ENCODE measurements at regions not wholly inside any gene's neighbourhood (a gene's known extent, or its start where the extent isn't known, plus 50 kb on each side); places are given as distances from the start of the nearest gene placed in this dataset.

DNA sequence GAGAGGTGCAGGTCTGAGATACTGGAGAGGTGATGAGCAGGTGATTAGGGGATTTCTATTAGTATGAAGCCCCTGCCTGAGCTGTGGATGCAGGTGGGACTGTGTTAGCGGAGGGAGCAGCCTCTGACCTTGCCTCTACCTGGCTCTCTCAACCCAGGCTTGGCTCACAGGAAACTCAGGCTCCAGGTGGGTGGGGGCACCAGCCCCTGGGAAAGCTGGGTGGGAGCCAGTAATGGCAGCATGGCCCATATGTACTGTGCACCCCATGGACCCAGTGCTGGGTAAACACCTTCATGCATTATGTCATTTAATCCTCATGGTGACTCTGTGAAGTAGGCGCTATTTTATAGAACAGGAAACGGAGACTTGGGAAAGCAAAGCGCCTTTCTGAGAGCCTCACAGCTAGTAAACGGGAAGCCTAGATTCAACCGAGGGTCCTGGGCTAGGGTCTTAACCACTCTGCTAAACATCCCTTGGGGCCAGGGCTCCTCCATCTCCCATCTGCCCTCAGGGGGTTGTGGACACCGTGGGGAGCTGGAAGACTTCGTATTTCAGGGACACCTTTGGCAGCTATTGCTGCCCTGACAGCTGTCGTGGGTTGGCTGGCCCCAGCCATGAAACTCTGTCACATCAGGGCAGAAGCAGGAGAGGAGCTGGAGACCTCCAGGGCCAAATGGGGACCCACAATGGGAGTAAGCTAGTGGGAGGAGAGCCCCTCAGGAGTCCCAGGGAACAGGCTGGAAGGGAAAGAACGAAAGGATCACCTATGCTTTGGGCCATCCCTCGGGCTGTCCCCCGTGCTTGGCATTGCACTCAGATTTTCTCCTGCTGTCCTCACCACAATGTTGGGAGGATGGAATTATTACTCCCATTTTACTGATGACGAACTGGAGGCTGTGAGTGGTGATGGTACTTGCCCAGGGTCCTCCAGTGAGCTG is 59.6 kb upstream of the CSF3R start:
- H3K4me3 ChIP-seq (replicated peaks in 1 of 3), result no peak overlapping the region
- intact Hi-C loops (cut with DNase I), result no loop called here
- TF ChIP-seq, protein P1, sequence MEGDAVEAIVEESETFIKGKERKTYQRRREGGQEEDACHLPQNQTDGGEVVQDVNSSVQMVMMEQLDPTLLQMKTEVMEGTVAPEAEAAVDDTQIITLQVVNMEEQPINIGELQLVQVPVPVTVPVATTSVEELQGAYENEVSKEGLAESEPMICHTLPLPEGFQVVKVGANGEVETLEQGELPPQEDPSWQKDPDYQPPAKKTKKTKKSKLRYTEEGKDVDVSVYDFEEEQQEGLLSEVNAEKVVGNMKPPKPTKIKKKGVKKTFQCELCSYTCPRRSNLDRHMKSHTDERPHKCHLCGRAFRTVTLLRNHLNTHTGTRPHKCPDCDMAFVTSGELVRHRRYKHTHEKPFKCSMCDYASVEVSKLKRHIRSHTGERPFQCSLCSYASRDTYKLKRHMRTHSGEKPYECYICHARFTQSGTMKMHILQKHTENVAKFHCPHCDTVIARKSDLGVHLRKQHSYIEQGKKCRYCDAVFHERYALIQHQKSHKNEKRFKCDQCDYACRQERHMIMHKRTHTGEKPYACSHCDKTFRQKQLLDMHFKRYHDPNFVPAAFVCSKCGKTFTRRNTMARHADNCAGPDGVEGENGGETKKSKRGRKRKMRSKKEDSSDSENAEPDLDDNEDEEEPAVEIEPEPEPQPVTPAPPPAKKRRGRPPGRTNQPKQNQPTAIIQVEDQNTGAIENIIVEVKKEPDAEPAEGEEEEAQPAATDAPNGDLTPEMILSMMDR (IDR thresholded peaks at IDR 0.05), result no peak
- no peak for TF ChIP-seq POLR2A (IDR thresholded peaks at IDR 0.05)
- H3K27ac ChIP-seq, result no peak overlapping the region
- no peak for DNase-seq
- no peaks in the 10 kb centered on the region for H3K4me1 ChIP-seq
- no peaks in the 10 kb centered on the region for H3K27me3 ChIP-seq
- H3K9me3 ChIP-seq, result no peaks in the 10 kb centered on the region
- WGBS, 2 donors, result 56% methylated on average over 12 to 13 of the region's 13 CpGs
- H3K36me3 ChIP-seq, result no peaks in the 10 kb centered on the region

DNA sequence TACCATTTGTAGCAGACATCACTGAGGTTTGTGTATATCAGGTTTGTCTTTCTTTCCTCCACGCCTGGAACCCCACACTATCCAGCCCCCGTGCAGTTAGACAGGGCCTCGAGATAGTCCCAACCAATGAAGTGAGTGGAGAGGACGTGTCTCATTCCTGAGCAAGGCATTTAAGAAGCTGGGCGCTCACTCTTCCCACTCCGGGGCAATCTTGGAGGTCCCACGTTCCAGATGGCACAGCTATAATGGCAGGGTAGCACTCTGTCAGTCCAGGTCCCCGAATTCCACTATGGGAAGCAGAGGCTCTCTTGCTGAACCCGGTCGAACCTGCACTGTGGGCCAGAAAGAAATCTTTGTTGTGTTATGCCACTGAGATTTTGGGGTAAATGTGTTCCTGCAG is 57.3 kb upstream of the CSF3R start:
- Histone ChIP-seq H3K27ac (no peak overlapping the region), H3K27me3 (no peaks in the 10 kb centered on the region), H3K4me1 (no peaks in the 10 kb centered on the region), H3K9me3 (no peaks in the 10 kb centered on the region), H3K4me3 (replicated peaks in 1 of 3) (no peak overlapping the region), H3K36me3 (no peaks in the 10 kb centered on the region)
- 69 to 83% methylated on average over 9 to 10 of the region's 10 CpGs for WGBS, 2 donors
- no peak for DNase-seq
- intact Hi-C loops (cut with DNase I), result no loop called here
- TF ChIP-seq, protein P1 (IDR thresholded peaks at IDR 0.05), result no peak
- no peak for TF ChIP-seq POLR2A (IDR thresholded peaks at IDR 0.05)

DNA sequence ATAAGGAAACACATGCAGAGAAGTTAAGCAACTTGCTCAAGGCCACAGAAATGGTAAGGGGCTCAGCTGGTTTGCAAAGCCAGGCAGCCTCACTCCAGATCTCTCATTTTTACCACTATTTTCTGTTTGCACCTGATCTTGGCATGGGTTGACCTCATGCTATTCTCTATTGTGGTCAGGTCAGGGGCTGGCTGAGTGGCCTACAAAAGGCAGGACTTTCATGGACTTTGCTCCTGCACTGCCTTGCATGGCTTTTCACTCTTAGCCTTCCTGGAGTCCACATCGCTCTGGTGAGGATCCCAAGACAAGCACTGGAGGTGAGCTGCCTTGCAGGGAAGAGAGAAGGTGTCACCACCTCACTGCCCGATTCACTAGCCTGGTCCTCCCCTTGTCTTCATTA is 56.8 kb upstream of the CSF3R start:
- intact Hi-C loops (cut with DNase I), result no loop called here
- H3K4me3 ChIP-seq (replicated peaks in 1 of 3), result no peak overlapping the region
- no peak overlapping the region for H3K27ac ChIP-seq
- 67 to 90% methylated on average over 2 of the region's 2 CpGs for WGBS, 2 donors
- no peaks in the 10 kb centered on the region for H3K4me1 ChIP-seq
- H3K36me3 ChIP-seq, result no peaks in the 10 kb centered on the region
- TF ChIP-seq POLR2A (IDR thresholded peaks at IDR 0.05), result no peak
- TF ChIP-seq, protein P1 (IDR thresholded peaks at IDR 0.05), result no peak
- no peaks in the 10 kb centered on the region for H3K9me3 ChIP-seq
- no peaks in the 10 kb centered on the region for H3K27me3 ChIP-seq
- no peak for DNase-seq

DNA sequence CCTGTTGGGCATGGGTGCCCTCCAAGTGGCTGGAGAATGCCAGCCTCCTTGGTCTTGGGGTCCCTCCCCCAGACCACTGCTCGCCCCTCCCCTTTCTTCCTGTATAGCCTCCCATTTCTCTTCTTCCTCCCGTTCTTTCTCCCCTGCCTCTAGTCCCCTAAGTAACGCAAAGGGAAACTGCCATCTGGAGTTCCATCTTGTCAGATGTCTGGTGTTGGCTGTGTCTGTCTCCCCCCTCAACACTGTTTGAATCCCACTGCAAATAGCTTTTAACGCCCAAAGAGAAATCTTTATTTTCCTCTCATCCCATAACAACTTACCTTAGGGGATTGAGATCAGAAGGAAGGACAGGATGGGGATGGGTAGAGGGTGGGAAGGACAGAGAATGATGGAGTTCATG is 55.3 kb upstream of the CSF3R start:
- Histone ChIP-seq H3K4me1 (no peaks in the 10 kb centered on the region), H3K27ac (no peak overlapping the region), H3K9me3 (no peaks in the 10 kb centered on the region), H3K27me3 (no peaks in the 10 kb centered on the region), H3K4me3 (replicated peaks in 1 of 3) (no peak overlapping the region), H3K36me3 (no peaks in the 10 kb centered on the region)
- TF ChIP-seq, protein P1 (IDR thresholded peaks at IDR 0.05), result no peak
- no peak for TF ChIP-seq POLR2A (IDR thresholded peaks at IDR 0.05)
- 64 to 66% methylated on average over 4 of the region's 4 CpGs for WGBS, 2 donors
- intact Hi-C loops (cut with DNase I), result no loop called here
- no peak for DNase-seq

DNA sequence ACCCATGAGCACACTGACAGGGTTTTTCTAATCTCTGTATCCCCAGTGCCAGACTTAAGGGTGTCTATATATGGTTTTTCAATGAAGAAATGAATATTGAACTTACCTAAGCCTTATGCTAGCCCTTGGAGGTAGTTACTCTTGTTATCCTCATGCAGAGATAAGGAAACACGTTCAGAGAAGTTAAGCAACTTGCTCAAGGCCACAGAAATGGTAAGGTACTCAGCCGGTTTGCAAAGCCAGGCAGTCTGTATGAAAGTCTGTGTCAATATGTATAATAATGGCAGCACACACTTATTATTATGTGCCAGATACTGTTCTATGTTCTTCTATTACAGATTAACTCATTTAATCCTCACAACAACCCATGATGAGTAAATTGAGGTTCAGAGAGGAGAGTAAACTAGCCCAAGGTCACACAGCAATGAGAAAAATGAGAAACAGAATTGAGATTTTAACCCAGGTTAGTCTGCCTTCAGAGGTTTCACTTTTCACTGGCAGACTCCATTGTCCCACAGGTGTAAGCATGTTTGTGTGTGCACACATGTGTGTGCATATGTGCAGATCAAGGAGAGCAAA is 54.6 kb upstream of the CSF3R start:
- Histone ChIP-seq H3K4me3 (replicated peaks in 1 of 3) (no peak overlapping the region), H3K36me3 (no peaks in the 10 kb centered on the region), H3K4me1 (no peaks in the 10 kb centered on the region), H3K27ac (no peak overlapping the region), H3K9me3 (no peaks in the 10 kb centered on the region), H3K27me3 (no peaks in the 10 kb centered on the region)
- intact Hi-C loops (cut with DNase I), result no loop called here
- WGBS, 2 donors, result 63 to 68% methylated on average over 2 of the region's 2 CpGs
- DNase-seq, result no peak
- TF ChIP-seq POLR2A (IDR thresholded peaks at IDR 0.05), result no peak
- TF ChIP-seq, protein P1 (IDR thresholded peaks at IDR 0.05), result no peak
